ENCODE measurements at regions not wholly inside any gene's neighbourhood (a gene's known extent, or its start where the extent isn't known, plus 50 kb on each side); places are given as distances from the start of the nearest gene placed in this dataset.

- DNase-seq (ENCODE audit: insufficient read length, low spot score, missing footprints) = no peak
- H3K36me3 ChIP-seq (ENCODE audit: insufficient read depth, low read length) = no peaks in the 10 kb centered on the region
- no peaks in the 10 kb centered on the region for H4K20me1 ChIP-seq (ENCODE audit: insufficient read depth, low read length)
- H3K9me3 ChIP-seq (ENCODE audit: low read depth, low read length) = no peaks in the 10 kb centered on the region
- no peaks in the 10 kb centered on the region for H3K4me1 ChIP-seq (ENCODE audit: insufficient read depth, low read length)
- H2AFZ ChIP-seq (ENCODE audit: low read length) = no peak overlapping the region
- no peak overlapping the region for H3K4me2 ChIP-seq (ENCODE audit: insufficient read depth, low read length)
- no peak overlapping the region for H3K4me3 ChIP-seq (ENCODE audit: insufficient read depth, low read length)
- TF ChIP-seq, protein P1, sequence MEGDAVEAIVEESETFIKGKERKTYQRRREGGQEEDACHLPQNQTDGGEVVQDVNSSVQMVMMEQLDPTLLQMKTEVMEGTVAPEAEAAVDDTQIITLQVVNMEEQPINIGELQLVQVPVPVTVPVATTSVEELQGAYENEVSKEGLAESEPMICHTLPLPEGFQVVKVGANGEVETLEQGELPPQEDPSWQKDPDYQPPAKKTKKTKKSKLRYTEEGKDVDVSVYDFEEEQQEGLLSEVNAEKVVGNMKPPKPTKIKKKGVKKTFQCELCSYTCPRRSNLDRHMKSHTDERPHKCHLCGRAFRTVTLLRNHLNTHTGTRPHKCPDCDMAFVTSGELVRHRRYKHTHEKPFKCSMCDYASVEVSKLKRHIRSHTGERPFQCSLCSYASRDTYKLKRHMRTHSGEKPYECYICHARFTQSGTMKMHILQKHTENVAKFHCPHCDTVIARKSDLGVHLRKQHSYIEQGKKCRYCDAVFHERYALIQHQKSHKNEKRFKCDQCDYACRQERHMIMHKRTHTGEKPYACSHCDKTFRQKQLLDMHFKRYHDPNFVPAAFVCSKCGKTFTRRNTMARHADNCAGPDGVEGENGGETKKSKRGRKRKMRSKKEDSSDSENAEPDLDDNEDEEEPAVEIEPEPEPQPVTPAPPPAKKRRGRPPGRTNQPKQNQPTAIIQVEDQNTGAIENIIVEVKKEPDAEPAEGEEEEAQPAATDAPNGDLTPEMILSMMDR (IDR thresholded peaks at IDR 0.05; ENCODE audit: extremely low read depth, low read depth, low read length) = no peak
- H3K27me3 ChIP-seq (ENCODE audit: insufficient read depth, low read length) = no peaks in the 10 kb centered on the region
- no peaks in the 10 kb centered on the region for H3K79me2 ChIP-seq (ENCODE audit: insufficient read depth, low read length)
- no peak overlapping the region for H3K27ac ChIP-seq (ENCODE audit: low read depth, low read length)
Observed at GRCh38 chrX:101999644-102000539, 68.1 kb upstream of the ZMAT1 start.

- Histone ChIP-seq H3K4me1 (ENCODE audit: insufficient read depth, low read length) (no peaks in the 10 kb centered on the region), H3K4me2 (ENCODE audit: insufficient read depth, low read length) (no peak overlapping the region), H3K27me3 (ENCODE audit: insufficient read depth, low read length) (no peaks in the 10 kb centered on the region), H2AFZ (ENCODE audit: low read length) (no peak overlapping the region), H4K20me1 (ENCODE audit: insufficient read depth, low read length) (no peaks in the 10 kb centered on the region), H3K4me3 (ENCODE audit: insufficient read depth, low read length) (no peak overlapping the region), H3K79me2 (ENCODE audit: insufficient read depth, low read length) (no peaks in the 10 kb centered on the region), H3K36me3 (ENCODE audit: insufficient read depth, low read length) (no peaks in the 10 kb centered on the region), H3K27ac (ENCODE audit: low read depth, low read length) (no peak overlapping the region), H3K9me3 (ENCODE audit: low read depth, low read length) (no peaks in the 10 kb centered on the region)
- TF ChIP-seq, protein P1 (IDR thresholded peaks at IDR 0.05; ENCODE audit: extremely low read depth, low read depth, low read length) = no peak
- no peak for DNase-seq (ENCODE audit: insufficient read length, low spot score, missing footprints)
Observed at GRCh38 chrX:101993335-101993734, 61.5 kb upstream of the ZMAT1 start.

GRCh38 chrX:101986586-101986985 is 54.8 kb upstream of the ZMAT1 start:
- TF ChIP-seq, protein P1 (IDR thresholded peaks at IDR 0.05; ENCODE audit: extremely low read depth, low read depth, low read length) = no peak
- Histone ChIP-seq H3K4me3 (ENCODE audit: insufficient read depth, low read length) (no peak overlapping the region), H3K27me3 (ENCODE audit: insufficient read depth, low read length) (peaks cover 2% of the 10 kb centered on the region), H3K36me3 (ENCODE audit: insufficient read depth, low read length) (no peaks in the 10 kb centered on the region), H2AFZ (ENCODE audit: low read length) (no peak overlapping the region), H3K79me2 (ENCODE audit: insufficient read depth, low read length) (no peaks in the 10 kb centered on the region), H3K4me1 (ENCODE audit: insufficient read depth, low read length) (no peaks in the 10 kb centered on the region), H3K9me3 (ENCODE audit: low read depth, low read length) (no peaks in the 10 kb centered on the region), H3K27ac (ENCODE audit: low read depth, low read length) (no peak overlapping the region), H4K20me1 (ENCODE audit: insufficient read depth, low read length) (no peaks in the 10 kb centered on the region), H3K4me2 (ENCODE audit: insufficient read depth, low read length) (no peak overlapping the region)
- DNase-seq (ENCODE audit: insufficient read length, low spot score, missing footprints) = no peak
